K562 (cell line): ENCODE measurements at regions not wholly inside any gene's neighbourhood (a gene's known extent, or its start where the extent isn't known, plus 50 kb on each side); places are given as distances from the start of the nearest gene placed in this dataset.

Experiments
- ATAC-seq: fragments of 200-7000 bp; cut with Tn5 transposase; 3 replicates; pipeline ENCODE4 v1.9.1; 2020; ENCODE audit warnings: moderate library complexity
- BruUV-seq: library from RNA; stranded (reverse); fragments of 400-500 nt; replicated peaks from 2 replicates; lab custom pipeline; 2021; lab: Mats Ljungman, UMichigan
- CTCF ChIA-PET: fragments of 300-600 bp; formaldehyde crosslinking; extraction: SDS; loops from one replicate; lab custom pipeline; 2021; ENCODE audit warnings: low intra/inter-chr PET ratio; lab: Yijun Ruan, JAX
- POLR2A ChIA-PET: fragments of 300-600, 350-650 bp; sonication (Branson Sonifier 250); formaldehyde crosslinking; extraction: SDS; loops from one replicate; lab custom pipeline; 2021; ENCODE audit warnings: antibody characterized with exemption, inconsistent platforms; lab: Yijun Ruan, JAX
- DNase-seq, 4 experiments: peaks; one replicate each; pipeline versions ENCODE4 v3.0.0 to v3.0.0-alpha.2; 2011 to 2018; ENCODE audit warnings: low spot score in 3 of 4, mixed read lengths in 3 of 4; ENCODE audit errors: extremely low read depth in 1 of 4
- FAIRE-seq: peaks from 2 replicates; lab custom pipeline; 2011; peaks lifted over from hg19 to GRCh38; lab: Jason Lieb, UNC
- H2AFZ ChIP-seq: 2 replicates; pipeline ENCODE4 v1.6.0; 2011; ENCODE audit warnings: low read depth, low read length, control low read depth, inconsistent platforms
- H3K27ac ChIP-seq: fragments of 200-600 bp; 3 replicates; pipeline ENCODE4 v1.8.0; 2011; ENCODE audit warnings: low read depth, mild to moderate bottlenecking, control low read depth, inconsistent platforms, low read length, moderate library complexity, mixed read lengths; ENCODE audit errors: extremely low read depth
- H3K27me3 ChIP-seq, 2 experiments: fragments of 300-600 bp in 1 of 2; 2 replicates in 1 of 2; 3 replicates in 1 of 2; pipeline versions ENCODE4 v1.6.0 to v1.8.0; 2011; ENCODE audit warnings: inconsistent platforms in 2 of 2, low read length in 2 of 2, mild to moderate bottlenecking in 1 of 2, mixed read lengths in 1 of 2, moderate library complexity in 1 of 2; ENCODE audit not compliant: control insufficient read depth in 2 of 2, insufficient read depth in 2 of 2
- H3K36me3 ChIP-seq: fragments of 300-600 bp; 3 replicates; pipeline ENCODE4 v1.8.0; 2011; ENCODE audit warnings: mild to moderate bottlenecking, low read length, inconsistent platforms; ENCODE audit not compliant: control insufficient read depth, insufficient read depth
- H3K4me1 ChIP-seq, 2 experiments: fragments of 200-600 bp in 1 of 2; replicated peaks in 1 of 2; 2 replicates in 1 of 2; 3 replicates in 1 of 2; pipeline versions ENCODE4 v1.5.1 to v1.8.0; 2011; ENCODE audit warnings: inconsistent platforms in 2 of 2, low read length in 2 of 2, mild to moderate bottlenecking in 1 of 2, mixed read lengths in 1 of 2, moderate library complexity in 1 of 2; ENCODE audit not compliant: control insufficient read depth in 2 of 2, insufficient read depth in 2 of 2
- H3K4me2 ChIP-seq: 2 replicates; pipeline ENCODE4 v1.6.1; 2011; ENCODE audit warnings: low read length, control low read depth, inconsistent platforms, mixed read lengths; ENCODE audit not compliant: insufficient read depth
- H3K4me3 ChIP-seq: fragments of 200-600 bp; sonication (generic), shearing (Covaris generic); 2 replicates; pipeline ENCODE4 v1.5.1; 2016; ENCODE audit warnings: control low read depth, inconsistent platforms
- H3K79me2 ChIP-seq: fragments of 200-600 bp; 3 replicates; pipeline ENCODE4 v1.8.0; 2011; ENCODE audit warnings: low read length, inconsistent platforms; ENCODE audit not compliant: control insufficient read depth, insufficient read depth
- H3K9ac ChIP-seq, 2 experiments: 2 replicates each; pipeline versions ENCODE4 v1.6.0 to v1.6.1; 2011; ENCODE audit warnings: low read depth in 2 of 2, low read length in 2 of 2, control low read depth in 1 of 2, inconsistent platforms in 1 of 2, mild to moderate bottlenecking in 1 of 2, mixed read lengths in 1 of 2; ENCODE audit not compliant: insufficient read depth in 1 of 2
- H3K9me1 ChIP-seq: one replicate; pipeline ENCODE4 v1.6.0; 2011; ENCODE audit warnings: inconsistent platforms, mild to moderate bottlenecking, low read length, moderate library complexity; ENCODE audit not compliant: control insufficient read depth, insufficient read depth
- H3K9me3 ChIP-seq: replicated peaks from 2 replicates; pipeline ENCODE4 v1.5.1; 2011; ENCODE audit warnings: low read depth, low read length, inconsistent platforms; ENCODE audit not compliant: control insufficient read depth, insufficient read depth
- H4K20me1 ChIP-seq: replicated peaks from 2 replicates; pipeline ENCODE4 v1.6.1; 2011; ENCODE audit warnings: low read length, inconsistent platforms, mixed read lengths; ENCODE audit not compliant: control insufficient read depth, insufficient read depth
- BCOR ChIP-seq: fragments of 450-650 bp; IDR thresholded peaks from 2 replicates; pipeline ENCODE4 v1.6.1; 2016
- CEBPB ChIP-seq: fragments of 450-650 bp; IDR thresholded peaks from 2 replicates; pipeline ENCODE4 v1.6.1; 2016; ENCODE audit warnings: missing genetic modification characterization, missing compliant biosample characterization
- CTBP1 ChIP-seq: fragments of 450-650 bp; IDR thresholded peaks from 2 replicates; pipeline ENCODE4 v1.6.1; 2016; ENCODE audit warnings: borderline replicate concordance
- ELK3 ChIP-seq: fragments of 450-650 bp; formaldehyde crosslinking; IDR thresholded peaks from 2 replicates; pipeline ENCODE4 v1.4.0; 2020; ENCODE audit warnings: mild to moderate bottlenecking
- FUS ChIP-seq: fragments of 200-400 bp; formaldehyde crosslinking; optimal IDR thresholded peaks from 2 replicates; pipeline ENCODE3; 2017; ENCODE audit warnings: low read depth, low read length
- HDAC3 ChIP-seq: fragments of 450-650 bp; IDR thresholded peaks from 2 replicates; pipeline ENCODE4 v1.6.1; 2018; ENCODE audit warnings: borderline replicate concordance, mild to moderate bottlenecking, moderate library complexity; ENCODE audit not compliant: partially characterized antibody
- LARP7 ChIP-seq: fragments of 450-650 bp; IDR thresholded peaks from 2 replicates; pipeline ENCODE4 v1.6.1; 2016
- MLX ChIP-seq, 2 experiments: fragments of 450-650 bp in 1 of 2; sonication (generic) in 1 of 2; formaldehyde crosslinking; conservative IDR thresholded peaks; 2 replicates each; pipeline versions ENCODE4 v1.4.0 to v1.8.1; 2020 to 2022; ENCODE audit warnings: mild to moderate bottlenecking in 1 of 2, missing genetic modification reagents in 1 of 2
- MXI1 ChIP-seq: IDR thresholded peaks from 2 replicates; pipeline ENCODE4 v1.6.1; 2011; ENCODE audit warnings: low read depth, mild to moderate bottlenecking, improper control_type of control experiment, low read length
- NFE2L1 ChIP-seq: fragments of 450-650 bp; IDR thresholded peaks from 2 replicates; pipeline ENCODE4 v1.6.1; 2016; ENCODE audit warnings: missing genetic modification characterization, low read depth, mild to moderate bottlenecking, missing compliant biosample characterization, moderate library complexity, borderline replicate concordance
- POLR2A ChIP-seq: fragments of 450-650 bp; conservative IDR thresholded peaks from 2 replicates; pipeline ENCODE4 v1.6.1; 2016
- RBM17 ChIP-seq: fragments of 200-400 bp; formaldehyde crosslinking; IDR thresholded peaks from 2 replicates; pipeline ENCODE4 v1.6.1; 2017; ENCODE audit warnings: low read depth, mild to moderate bottlenecking, low read length, borderline replicate concordance
- SIN3A ChIP-seq, 2 experiments: fragments of 150-350 bp in 1 of 2; IDR thresholded peaks; 2 replicates each; pipeline ENCODE4 v1.6.1; 2011 to 2016; ENCODE audit warnings: borderline replicate concordance in 2 of 2, low read depth in 2 of 2, low read length in 2 of 2, mild to moderate bottlenecking in 2 of 2, moderate library complexity in 2 of 2; ENCODE audit not compliant: control insufficient read depth in 1 of 2
- ZNF24 ChIP-seq: fragments of 450-650 bp; IDR thresholded peaks from 2 replicates; pipeline ENCODE4 v1.6.1; 2016
- ZNF347 ChIP-seq: fragments of 450-650 bp; formaldehyde crosslinking; IDR thresholded peaks from 2 replicates; pipeline ENCODE4 v1.4.0; 2020; ENCODE audit warnings: low read depth, mild to moderate bottlenecking, moderate library complexity
- ZSCAN32 ChIP-seq: fragments of 450-650 bp; formaldehyde crosslinking; IDR thresholded peaks from 2 replicates; pipeline ENCODE4 v1.4.0; 2020; ENCODE audit warnings: mild to moderate bottlenecking, moderate library complexity
- WGBS: fragments of 100-300 bp; shearing (Covaris generic); methylation state at CpG from one replicate; pipeline ENCODE4 v1.1.6; 2016; ENCODE audit warnings: low coverage, mixed read lengths; ENCODE audit not compliant: insufficient coverage; ENCODE audit errors: missing lambda C conversion rate; 5-methylcytosine and 5-hydroxymethylcytosine counted together
- in situ Hi-C: fragments of 300-500 bp; cut with MboI; formaldehyde crosslinking; loops from 4 replicates; pipeline ENCODE4 v1.15.0; 2018; ENCODE audit warnings: inconsistent platforms, mixed read lengths
- intact Hi-C: fragments of 100-400 bp; cut with micrococcal nuclease; formaldehyde crosslinking; loops from 2 replicates; pipeline ENCODE4 v1.14.2; 2022

GRCh38 chr2:41830600-41830999 is 217.2 kb upstream of the PKDCC start (continued):
- no peak for TF ChIP-seq RBM17
- no peak for TF ChIP-seq NFE2L1
- no peak for TF ChIP-seq HDAC3
- TF ChIP-seq CTBP1: no peak; the same call in 1 of the 2 replicates

- no peak overlapping the region for H3K27ac ChIP-seq
- ATAC-seq (no peak), DNase-seq (no peak), FAIRE-seq (no peak)
- no TSS peak for BruUV-seq
- no peak overlapping the region for H3K9ac ChIP-seq
- intact Hi-C loops (no loop called here), in situ Hi-C loops (no loop called here)
- H3K4me3 ChIP-seq: no peak overlapping the region
- TF ChIP-seq BCOR (no peak), POLR2A (no peak), SIN3A (IDR thresholded peaks at IDR 0.05; ENCODE audit: borderline replicate concordance in 2 of 2, control insufficient read depth in 1 of 2, low read depth in 2 of 2, low read length in 2 of 2) (no peak), FUS (no peak), CEBPB (tag) (no peak), ZNF347 (CRISPR knock-in tag) (no peak), MXI1 (no peak), ZSCAN32 (CRISPR knock-in tag) (no peak), MLX (CRISPR knock-in tag; conservative IDR thresholded peaks at IDR 0.05) (no peak), LARP7 (no peak), ZNF24 (no peak), ELK3 (CRISPR knock-in tag) (no peak)
- H3K36me3 ChIP-seq: no peaks in the 10 kb centered on the region
- no peaks in the 10 kb centered on the region for H3K27me3 ChIP-seq
- peaks cover 0 to 9% of the 10 kb centered on the region in 2 experiments; a peak in 2 of 5 replicates for H3K4me1 ChIP-seq
- no peaks in the 10 kb centered on the region for H3K9me1 ChIP-seq
- no peaks in the 10 kb centered on the region for H3K9me3 ChIP-seq
- 12% methylated on average over 5 of the region's 5 CpGs for WGBS
- no peaks in the 10 kb centered on the region for H3K79me2 ChIP-seq
- H3K4me2 ChIP-seq: no peak overlapping the region
- ChIA-PET POLR2A (interaction anchor here (1.1 kb wide), 1 partner anchor 63 kb away, joined by 3 read pairs; no protein-coding TSS in a partner anchor), CTCF (no interaction called here)
- no peaks in the 10 kb centered on the region for H4K20me1 ChIP-seq
- no peak overlapping the region for H2AFZ ChIP-seq
Measured at GRCh38 chr2:41832218-41832617, 215.6 kb upstream of the PKDCC start.
